ENCODE measurements at regions not wholly inside any gene's neighbourhood (a gene's known extent, or its start where the extent isn't known, plus 50 kb on each side); places are given as distances from the start of the nearest gene placed in this dataset.

DNA sequence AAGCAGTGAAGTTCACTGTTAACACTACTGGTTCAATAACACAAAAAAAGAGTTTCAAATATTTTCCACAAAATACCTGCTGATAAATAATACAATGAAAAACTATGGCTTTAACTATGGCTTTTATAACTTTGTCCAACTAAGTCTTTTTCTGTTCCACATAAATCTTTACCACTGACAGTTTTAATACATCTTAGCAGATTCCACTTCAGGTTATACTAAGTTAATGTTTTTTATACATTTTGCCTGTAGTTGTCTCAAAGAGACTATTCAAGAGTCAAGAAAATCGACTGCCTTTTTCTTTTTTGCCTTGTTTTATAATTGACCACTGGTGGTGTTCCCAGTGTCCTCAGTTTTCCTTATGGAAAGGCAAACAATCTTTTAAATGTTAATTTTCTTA, 379.7 kb upstream of the PMFBP1 start:
- Histone ChIP-seq H3K27ac (ENCODE audit: insufficient read depth, low read length) (no peak overlapping the region), H3K4me1 (ENCODE audit: control insufficient read depth, extremely low read depth, insufficient read depth, low read length) (no peaks in the 10 kb centered on the region), H4K20me1 (ENCODE audit: control insufficient read depth, extremely low read depth, insufficient read depth, low read length) (no peaks in the 10 kb centered on the region), H3K4me2 (ENCODE audit: extremely low read depth, insufficient read depth, low read length) (no peak overlapping the region), H3K27me3 (ENCODE audit: control insufficient read depth, insufficient read depth, low read length) (no peaks in the 10 kb centered on the region), H3K9me3 (ENCODE audit: control insufficient read depth, insufficient read depth, low read depth, low read length) (no peaks in the 10 kb centered on the region), H3K9ac (ENCODE audit: insufficient read depth, low read length) (no peak overlapping the region), H3K79me2 (ENCODE audit: control insufficient read depth, insufficient read depth, low read length) (no peaks in the 10 kb centered on the region), H2AFZ (ENCODE audit: low read length) (no peak overlapping the region), H3K36me3 (ENCODE audit: control insufficient read depth, insufficient read depth, low read length) (no peaks in the 10 kb centered on the region), H3K4me3 (replicated peaks in 1 of 4; ENCODE audit: control extremely low read depth in 1 of 4, insufficient read depth in 1 of 4, low read depth in 3 of 4, low read length in 4 of 4) (no peak overlapping the region)
- no peak for DNase-seq (ENCODE audit: low read depth in 2 of 2)
- TF ChIP-seq, protein P1, sequence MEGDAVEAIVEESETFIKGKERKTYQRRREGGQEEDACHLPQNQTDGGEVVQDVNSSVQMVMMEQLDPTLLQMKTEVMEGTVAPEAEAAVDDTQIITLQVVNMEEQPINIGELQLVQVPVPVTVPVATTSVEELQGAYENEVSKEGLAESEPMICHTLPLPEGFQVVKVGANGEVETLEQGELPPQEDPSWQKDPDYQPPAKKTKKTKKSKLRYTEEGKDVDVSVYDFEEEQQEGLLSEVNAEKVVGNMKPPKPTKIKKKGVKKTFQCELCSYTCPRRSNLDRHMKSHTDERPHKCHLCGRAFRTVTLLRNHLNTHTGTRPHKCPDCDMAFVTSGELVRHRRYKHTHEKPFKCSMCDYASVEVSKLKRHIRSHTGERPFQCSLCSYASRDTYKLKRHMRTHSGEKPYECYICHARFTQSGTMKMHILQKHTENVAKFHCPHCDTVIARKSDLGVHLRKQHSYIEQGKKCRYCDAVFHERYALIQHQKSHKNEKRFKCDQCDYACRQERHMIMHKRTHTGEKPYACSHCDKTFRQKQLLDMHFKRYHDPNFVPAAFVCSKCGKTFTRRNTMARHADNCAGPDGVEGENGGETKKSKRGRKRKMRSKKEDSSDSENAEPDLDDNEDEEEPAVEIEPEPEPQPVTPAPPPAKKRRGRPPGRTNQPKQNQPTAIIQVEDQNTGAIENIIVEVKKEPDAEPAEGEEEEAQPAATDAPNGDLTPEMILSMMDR (conservative IDR thresholded peaks at IDR 0.05 in 1 of 2, IDR thresholded peaks at IDR 0.05 in 1 of 2; ENCODE audit: low read depth in 1 of 2, low read length in 2 of 2) = no peak
- no peak for TF ChIP-seq EZH2 (IDR thresholded peaks at IDR 0.05; ENCODE audit: low read length, missing control alignments)

DNA sequence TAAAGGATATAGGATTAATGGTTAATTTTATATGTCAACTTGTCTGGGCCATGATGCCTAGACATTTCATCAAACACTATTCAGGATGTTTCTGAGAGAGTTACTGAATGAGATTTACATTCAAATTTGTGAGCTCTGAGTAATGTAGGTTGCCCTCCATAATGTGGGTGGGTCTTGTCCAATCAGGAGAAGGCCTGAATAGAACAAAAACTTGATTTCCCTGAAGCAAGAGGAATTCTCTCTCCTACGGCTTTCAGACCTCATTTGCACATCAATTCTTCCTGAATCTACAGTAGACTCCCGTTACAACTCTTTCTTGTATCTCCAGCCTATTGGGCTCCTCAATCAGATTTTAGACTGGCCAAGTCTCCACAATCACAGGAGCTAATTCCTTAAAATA, 377.9 kb upstream of the PMFBP1 start:
- no peak overlapping the region for H3K9ac ChIP-seq (ENCODE audit: insufficient read depth, low read length)
- H3K27ac ChIP-seq (ENCODE audit: insufficient read depth, low read length) = no peak overlapping the region
- TF ChIP-seq, protein P1 (conservative IDR thresholded peaks at IDR 0.05 in 1 of 2, IDR thresholded peaks at IDR 0.05 in 1 of 2; ENCODE audit: low read depth in 1 of 2, low read length in 2 of 2) = no peak
- TF ChIP-seq EZH2 (IDR thresholded peaks at IDR 0.05; ENCODE audit: low read length, missing control alignments) = no peak
- H3K4me3 ChIP-seq (replicated peaks in 1 of 4; ENCODE audit: control extremely low read depth in 1 of 4, insufficient read depth in 1 of 4, low read depth in 3 of 4, low read length in 4 of 4) = no peak overlapping the region
- no peaks in the 10 kb centered on the region for H4K20me1 ChIP-seq (ENCODE audit: control insufficient read depth, extremely low read depth, insufficient read depth, low read length)
- no peaks in the 10 kb centered on the region for H3K79me2 ChIP-seq (ENCODE audit: control insufficient read depth, insufficient read depth, low read length)
- no peaks in the 10 kb centered on the region for H3K9me3 ChIP-seq (ENCODE audit: control insufficient read depth, insufficient read depth, low read depth, low read length)
- no peak for DNase-seq (ENCODE audit: low read depth in 2 of 2)
- no peak overlapping the region for H3K4me2 ChIP-seq (ENCODE audit: extremely low read depth, insufficient read depth, low read length)
- no peak overlapping the region for H2AFZ ChIP-seq (ENCODE audit: low read length)
- no peaks in the 10 kb centered on the region for H3K36me3 ChIP-seq (ENCODE audit: control insufficient read depth, insufficient read depth, low read length)
- no peaks in the 10 kb centered on the region for H3K27me3 ChIP-seq (ENCODE audit: control insufficient read depth, insufficient read depth, low read length)
- H3K4me1 ChIP-seq (ENCODE audit: control insufficient read depth, extremely low read depth, insufficient read depth, low read length) = no peaks in the 10 kb centered on the region

DNA sequence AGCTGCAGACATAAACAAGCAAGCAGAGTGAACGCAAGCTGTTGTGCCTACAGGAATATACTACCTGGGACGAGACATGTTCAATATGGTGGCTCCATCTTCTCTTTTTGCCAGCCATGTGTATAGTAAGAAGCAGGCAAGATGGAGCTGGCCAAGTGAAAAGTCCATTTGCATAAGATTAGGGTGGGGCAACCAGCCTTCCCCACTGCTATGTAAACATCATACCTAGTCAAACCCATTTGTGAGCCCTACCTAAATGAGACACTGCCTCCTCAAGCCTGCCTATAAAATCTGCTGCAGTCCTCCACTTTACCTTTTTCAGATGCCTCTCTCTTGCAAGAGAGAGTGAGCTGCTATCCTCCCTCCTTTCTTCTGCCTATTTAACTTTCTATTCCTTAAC, 370.1 kb upstream of the PMFBP1 start:
- TF ChIP-seq, protein P1 (conservative IDR thresholded peaks at IDR 0.05 in 1 of 2, IDR thresholded peaks at IDR 0.05 in 1 of 2; ENCODE audit: low read depth in 1 of 2, low read length in 2 of 2) = no peak
- no peak for TF ChIP-seq EZH2 (IDR thresholded peaks at IDR 0.05; ENCODE audit: low read length, missing control alignments)
- Histone ChIP-seq H3K9me3 (ENCODE audit: control insufficient read depth, insufficient read depth, low read depth, low read length) (no peaks in the 10 kb centered on the region), H3K27me3 (ENCODE audit: control insufficient read depth, insufficient read depth, low read length) (no peaks in the 10 kb centered on the region), H3K4me3 (replicated peaks in 1 of 4; ENCODE audit: control extremely low read depth in 1 of 4, insufficient read depth in 1 of 4, low read depth in 3 of 4, low read length in 4 of 4) (no peak overlapping the region), H2AFZ (ENCODE audit: low read length) (no peak overlapping the region), H3K27ac (ENCODE audit: insufficient read depth, low read length) (no peak overlapping the region), H4K20me1 (ENCODE audit: control insufficient read depth, extremely low read depth, insufficient read depth, low read length) (no peaks in the 10 kb centered on the region), H3K79me2 (ENCODE audit: control insufficient read depth, insufficient read depth, low read length) (no peaks in the 10 kb centered on the region), H3K9ac (ENCODE audit: insufficient read depth, low read length) (no peak overlapping the region), H3K36me3 (ENCODE audit: control insufficient read depth, insufficient read depth, low read length) (no peaks in the 10 kb centered on the region), H3K4me1 (ENCODE audit: control insufficient read depth, extremely low read depth, insufficient read depth, low read length) (peaks cover 5% of the 10 kb centered on the region), H3K4me2 (ENCODE audit: extremely low read depth, insufficient read depth, low read length) (no peak overlapping the region)
- no peak for DNase-seq (ENCODE audit: low read depth in 2 of 2)

Data from fibroblast of lung (primary cell).